ENCODE measurements at regions not wholly inside any gene's neighbourhood (a gene's known extent, or its start where the extent isn't known, plus 50 kb on each side); places are given as distances from the start of the nearest gene placed in this dataset.

GRCh38 chr5:51034222-51034901, 348.9 kb upstream of the ISL1 start:
- DNase-seq (ENCODE audit: low spot score), result no peak

- DNase-seq (ENCODE audit: low spot score), result no peak
Measured at GRCh38 chr5:51039424-51040329, 343.6 kb upstream of the ISL1 start.

GRCh38 chr5:51043745-51044144, 339.5 kb upstream of the ISL1 start:
- no peak for DNase-seq (ENCODE audit: low spot score)

GRCh38 chr5:51047369-51047768, 335.9 kb upstream of the ISL1 start:
- DNase-seq (ENCODE audit: low spot score), result no peak

- no peak for DNase-seq (ENCODE audit: low spot score)
Measured at GRCh38 chr5:51053361-51053760, 329.9 kb upstream of the ISL1 start.

- DNase-seq (ENCODE audit: low spot score), result no peak
Measured at GRCh38 chr5:51060953-51061352, 322.3 kb upstream of the ISL1 start.

GRCh38 chr5:51072937-51073336, 310.3 kb upstream of the ISL1 start:
- no peak for DNase-seq (ENCODE audit: low spot score)

GRCh38 chr5:51082741-51083140, 300.5 kb upstream of the ISL1 start:
- DNase-seq (ENCODE audit: low spot score), result no peak

GRCh38 chr5:51091816-51092215, 291.4 kb upstream of the ISL1 start:
- no peak for DNase-seq (ENCODE audit: low spot score)

- no peak for DNase-seq (ENCODE audit: low spot score)
Measured at GRCh38 chr5:51095486-51095885, 287.8 kb upstream of the ISL1 start.

GRCh38 chr5:51096859-51097258, 286.4 kb upstream of the ISL1 start:
- no peak for DNase-seq (ENCODE audit: low spot score)

- DNase-seq (ENCODE audit: low spot score), result no peak
Measured at GRCh38 chr5:51099173-51099853, 283.9 kb upstream of the ISL1 start.

GRCh38 chr5:51104556-51104955, 278.7 kb upstream of the ISL1 start:
- DNase-seq (ENCODE audit: low spot score), result no peak

- DNase-seq (ENCODE audit: low spot score), result no peak
Measured at GRCh38 chr5:51109786-51110410, 273.4 kb upstream of the ISL1 start.

GRCh38 chr5:51131266-51131665, 252.0 kb upstream of the ISL1 start:
- no peak for DNase-seq (ENCODE audit: low spot score)

- DNase-seq (ENCODE audit: low spot score), result no peak
Measured at GRCh38 chr5:51138164-51138563, 245.1 kb upstream of the ISL1 start.

- no peak for DNase-seq (ENCODE audit: low spot score)
Measured at GRCh38 chr5:51148437-51148836, 234.8 kb upstream of the ISL1 start.

GRCh38 chr5:51156222-51156621, 227.0 kb upstream of the ISL1 start:
- no peak for DNase-seq (ENCODE audit: low spot score)

GRCh38 chr5:51156838-51157237, 226.4 kb upstream of the ISL1 start:
- no peak for DNase-seq (ENCODE audit: low spot score)

GRCh38 chr5:51159164-51159563, 224.1 kb upstream of the ISL1 start:
- no peak for DNase-seq (ENCODE audit: low spot score)

GRCh38 chr5:51159606-51160005, 223.6 kb upstream of the ISL1 start:
- DNase-seq (ENCODE audit: low spot score), result no peak

- no peak for DNase-seq (ENCODE audit: low spot score)
Measured at GRCh38 chr5:51162245-51162644, 221.0 kb upstream of the ISL1 start.

Data from AG20443 (cell line).